ENCODE measurements at regions not wholly inside any gene's neighbourhood (a gene's known extent, or its start where the extent isn't known, plus 50 kb on each side); places are given as distances from the start of the nearest gene placed in this dataset.

GRCh38 chr5:102681403-102681983, 73.6 kb upstream of the PAM start:
- TF ChIP-seq CTCF (IDR thresholded peaks at IDR 0.05; ENCODE audit: extremely low read depth in 1 of 2, insufficient read depth in 1 of 2, low read depth in 1 of 2, low read length in 2 of 2) (peak; percentile 83 to 86), EZH2 (IDR thresholded peaks at IDR 0.05; ENCODE audit: borderline replicate concordance, low read depth, low read length, severe bottlenecking) (no peak), MAX (IDR thresholded peaks at IDR 0.05; ENCODE audit: insufficient read depth, insufficient read length) (no peak), POLR2AphosphoS5 (IDR thresholded peaks at IDR 0.05; ENCODE audit: insufficient read depth, low read depth, low read length) (no peak), POLR2A (IDR thresholded peaks at IDR 0.05; ENCODE audit: low read depth, low read length) (no peak)
